Endothelial cell of umbilical vein (primary cell): ENCODE measurements at regions not wholly inside any gene's neighbourhood (a gene's known extent, or its start where the extent isn't known, plus 50 kb on each side); places are given as distances from the start of the nearest gene placed in this dataset.

Experiments used
- BruUV-seq: library from RNA; stranded (reverse); fragments of 400-500 nt; replicated peaks from 2 replicates; lab custom pipeline; 2021; lab: Mats Ljungman, UMichigan
- CTCF ChIA-PET: fragments of 300-600, 350-600 bp; sonication (Branson Sonifier 250); formaldehyde crosslinking; loops from one replicate; lab custom pipeline; 2021; ENCODE audit warnings: antibody characterized with exemption, inconsistent platforms; lab: Charles Lee
- POLR2A ChIA-PET: fragments of 300-600, 350-600 bp; sonication (Branson Sonifier 250); formaldehyde crosslinking; loops from one replicate; lab custom pipeline; 2021; ENCODE audit warnings: antibody characterized with exemption, inconsistent platforms; lab: Charles Lee
- DNase-seq: peaks from one replicate; pipeline ENCODE4 v3.0.0-alpha.2; 2011; ENCODE audit warnings: low read depth, low spot score
- FAIRE-seq: peaks from 2 replicates; lab custom pipeline; 2011; peaks lifted over from hg19 to GRCh38; lab: Jason Lieb, UNC
- H2AFZ ChIP-seq: 2 replicates; pipeline ENCODE4 v1.6.0; 2012; ENCODE audit warnings: low read depth, low read length, control low read depth, inconsistent platforms
- H3K27ac ChIP-seq: 2 replicates; pipeline ENCODE4 v1.5.1; 2011; ENCODE audit warnings: low read depth, mild to moderate bottlenecking, control low read depth, low read length, moderate library complexity; ENCODE audit not compliant: insufficient read depth
- H3K27me3 ChIP-seq, 2 experiments: 2 replicates each; pipeline versions ENCODE4 v1.6.0 to v1.6.1; 2011; ENCODE audit warnings: low read length in 2 of 2, mixed read lengths in 1 of 2; ENCODE audit not compliant: control insufficient read depth in 2 of 2, insufficient read depth in 2 of 2
- H3K36me3 ChIP-seq, 2 experiments: 2 replicates in 1 of 2; 3 replicates in 1 of 2; pipeline ENCODE4 v1.5.1; 2011; ENCODE audit warnings: low read length in 2 of 2, mild to moderate bottlenecking in 1 of 2, moderate library complexity in 1 of 2; ENCODE audit not compliant: control insufficient read depth in 2 of 2, insufficient read depth in 2 of 2; ENCODE audit errors: extremely low read depth in 1 of 2
- H3K4me1 ChIP-seq: 3 replicates; pipeline ENCODE4 v1.5.1; 2011; ENCODE audit warnings: mild to moderate bottlenecking, low read length; ENCODE audit not compliant: control insufficient read depth, insufficient read depth; ENCODE audit errors: extremely low read depth
- H3K4me2 ChIP-seq: 2 replicates; pipeline ENCODE4 v1.6.1; 2011; ENCODE audit warnings: low read length, control low read depth, mixed read lengths; ENCODE audit not compliant: insufficient read depth
- H3K4me3 ChIP-seq, 3 experiments: fragments of 200-600 bp in 1 of 3; sonication (generic), shearing (Covaris generic) in 1 of 3; replicated peaks in 1 of 3; 2 replicates each; pipeline ENCODE4 v1.5.1; 2011 to 2016; ENCODE audit warnings: control low read depth in 3 of 3, low read length in 3 of 3, mild to moderate bottlenecking in 2 of 3, inconsistent platforms in 1 of 3, low read depth in 1 of 3, moderate library complexity in 1 of 3; ENCODE audit not compliant: insufficient read depth in 1 of 3
- H3K79me2 ChIP-seq: 2 replicates; pipeline ENCODE4 v1.6.0; 2012; ENCODE audit warnings: low read length, inconsistent platforms; ENCODE audit not compliant: control insufficient read depth, insufficient read depth
- H3K9ac ChIP-seq: replicated peaks from 2 replicates; pipeline ENCODE3; 2011; ENCODE audit warnings: low read length, control low read depth; ENCODE audit not compliant: insufficient read depth; ENCODE audit errors: extremely low read depth
- H3K9me1 ChIP-seq: replicated peaks from 3 replicates; pipeline ENCODE4 v1.6.0; 2011; ENCODE audit warnings: mild to moderate bottlenecking, low read length; ENCODE audit not compliant: control insufficient read depth, insufficient read depth; ENCODE audit errors: extremely low read depth
- H3K9me3 ChIP-seq: replicated peaks from 2 replicates; pipeline ENCODE4 v1.5.1; 2012; ENCODE audit warnings: low read length, inconsistent platforms; ENCODE audit not compliant: control insufficient read depth, insufficient read depth
- H4K20me1 ChIP-seq: replicated peaks from 2 replicates; pipeline ENCODE3; 2011; ENCODE audit warnings: mild to moderate bottlenecking, low read length; ENCODE audit not compliant: control insufficient read depth, insufficient read depth; ENCODE audit errors: extremely low read depth
- EZH2 ChIP-seq: IDR thresholded peaks from 2 replicates; pipeline ENCODE4 v1.6.1; 2012; ENCODE audit warnings: borderline replicate concordance, low read depth, mild to moderate bottlenecking, moderate library complexity, low read length, inconsistent platforms; ENCODE audit not compliant: severe bottlenecking
- FOS ChIP-seq: IDR thresholded peaks from 2 replicates; pipeline ENCODE4 v1.6.1; 2011; ENCODE audit warnings: mild to moderate bottlenecking, low read length, moderate library complexity, borderline replicate concordance; ENCODE audit not compliant: insufficient read depth
- JUN ChIP-seq: IDR thresholded peaks from 2 replicates; pipeline ENCODE4 v1.6.1; 2011; ENCODE audit warnings: borderline replicate concordance, low read depth; ENCODE audit not compliant: insufficient read length, insufficient read depth
- MYC ChIP-seq: IDR thresholded peaks from one replicate; pipeline ENCODE4 v1.6.1; 2011; ENCODE audit warnings: mild to moderate bottlenecking, low read depth, low read length
- POLR2A ChIP-seq: IDR thresholded peaks from 2 replicates; pipeline ENCODE4 v1.6.1; 2012; ENCODE audit warnings: low read depth, mild to moderate bottlenecking, control low read depth, low read length
- POLR2AphosphoS5 ChIP-seq: IDR thresholded peaks from 2 replicates; pipeline ENCODE4 v1.6.1; 2012; ENCODE audit warnings: low read depth, mild to moderate bottlenecking, control low read depth, low read length, moderate library complexity; ENCODE audit not compliant: insufficient read depth
- dilution Hi-C: fragments of 300-500 bp; cut with MboI; formaldehyde crosslinking; loops from one replicate; pipeline ENCODE4 v1.15.0; 2019; ENCODE audit warnings: low sequenced_read_pairs; ENCODE audit not compliant: extremely low pct_ligation_motif_present
- intact Hi-C: fragments of 100-400 bp; cut with micrococcal nuclease; formaldehyde crosslinking; loops from one replicate; pipeline ENCODE4 v1.10.0; 2022
- TF ChIP-seq, protein P1 (sequence below), 2 donors: IDR thresholded peaks; 1 replicate in 1 of 2; 2 replicates in 1 of 2; pipeline ENCODE4 v1.5.1; 2011; ENCODE audit warnings: low read length in 2 of 2, mild to moderate bottlenecking in 2 of 2, moderate library complexity in 2 of 2, control low read depth in 1 of 2, inconsistent platforms in 1 of 2, low read depth in 1 of 2; ENCODE audit not compliant: insufficient read depth in 1 of 2; ENCODE audit errors: extremely low read depth in 1 of 2
- TF ChIP-seq, protein P2 (sequence below): IDR thresholded peaks from 2 replicates; pipeline ENCODE4 v1.6.1; 2011; ENCODE audit not compliant: insufficient read depth, insufficient read length

DNA sequence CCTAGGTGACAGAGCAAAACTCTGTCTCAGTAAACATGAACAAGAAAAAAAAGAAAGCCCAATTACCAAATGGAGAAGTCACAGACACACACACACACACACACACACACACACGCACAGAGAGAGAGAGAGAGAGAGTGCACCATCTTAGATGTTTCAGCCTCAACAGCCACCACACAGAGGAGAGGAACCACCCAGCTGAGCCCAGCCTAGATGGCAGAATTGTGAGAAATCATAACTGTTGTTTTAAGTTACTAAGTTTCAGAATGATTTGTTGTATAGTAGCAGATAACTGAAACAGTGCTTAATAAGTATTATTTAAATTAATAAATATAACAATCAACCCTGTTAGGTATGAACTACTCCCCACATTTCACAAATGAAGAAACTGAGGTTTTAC is 321.2 kb downstream of the ZNF621 start:
- intact Hi-C loops: loop anchor here (2.0 kb wide), 1 partner anchor 357 kb away; no protein-coding TSS in a partner anchor
- no peaks in the 10 kb centered on the region for H3K36me3 ChIP-seq
- ChIA-PET CTCF (no interaction called here), POLR2A (no interaction called here)
- no peak for DNase-seq
- TF ChIP-seq POLR2AphosphoS5: no peak
- no peaks in the 10 kb centered on the region for H4K20me1 ChIP-seq
- no peak overlapping the region for H3K27ac ChIP-seq
- H3K79me2 ChIP-seq: no peaks in the 10 kb centered on the region
- H2AFZ ChIP-seq: no peak overlapping the region
- no peak overlapping the region for H3K4me2 ChIP-seq
- no peaks in the 10 kb centered on the region for H3K9me3 ChIP-seq
- no peaks in the 10 kb centered on the region for H3K9me1 ChIP-seq
- dilution Hi-C loops: no loop called here
- no TSS peak for BruUV-seq
- no peaks in the 10 kb centered on the region for H3K4me1 ChIP-seq
- H3K27me3 ChIP-seq: peaks cover 0 to 4% of the 10 kb centered on the region in 2 experiments
- no peak overlapping the region for H3K9ac ChIP-seq
- H3K4me3 ChIP-seq: no peak overlapping the region
- FAIRE-seq: no peak

DNA sequence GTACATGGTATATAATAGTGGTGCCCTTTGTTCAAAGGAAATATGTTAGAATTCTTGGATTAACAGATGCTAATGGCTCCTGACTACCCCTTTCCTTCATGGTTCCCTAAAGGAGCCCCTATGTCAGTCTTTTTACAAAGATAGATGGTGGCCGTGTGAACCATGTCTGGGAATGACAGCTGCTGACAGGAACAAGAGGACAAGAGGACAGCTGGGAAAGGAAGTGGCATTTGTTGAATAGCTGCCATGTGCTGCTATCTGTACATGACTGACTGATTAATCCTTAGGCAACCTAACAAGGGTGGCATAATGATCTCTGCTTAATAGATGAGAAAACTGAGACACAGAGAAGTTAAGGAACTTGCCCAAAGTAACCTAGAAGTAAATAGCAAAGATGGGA is 321.7 kb downstream of the ZNF621 start:
- dilution Hi-C loops: no loop called here
- Histone ChIP-seq H3K27ac (no peak overlapping the region), H2AFZ (no peak overlapping the region), H3K9me1 (no peaks in the 10 kb centered on the region), H4K20me1 (no peaks in the 10 kb centered on the region), H3K79me2 (no peaks in the 10 kb centered on the region), H3K36me3 (no peaks in the 10 kb centered on the region), H3K4me3 (no peak overlapping the region), H3K9me3 (no peaks in the 10 kb centered on the region), H3K27me3 (peaks cover 0 to 4% of the 10 kb centered on the region in 2 experiments), H3K9ac (no peak overlapping the region), H3K4me2 (no peak overlapping the region), H3K4me1 (no peaks in the 10 kb centered on the region)
- ChIA-PET CTCF (no interaction called here), POLR2A (no interaction called here)
- intact Hi-C loops: loop anchor here (2.0 kb wide), 1 partner anchor 356 kb away; no protein-coding TSS in a partner anchor
- TF ChIP-seq, protein P1, sequence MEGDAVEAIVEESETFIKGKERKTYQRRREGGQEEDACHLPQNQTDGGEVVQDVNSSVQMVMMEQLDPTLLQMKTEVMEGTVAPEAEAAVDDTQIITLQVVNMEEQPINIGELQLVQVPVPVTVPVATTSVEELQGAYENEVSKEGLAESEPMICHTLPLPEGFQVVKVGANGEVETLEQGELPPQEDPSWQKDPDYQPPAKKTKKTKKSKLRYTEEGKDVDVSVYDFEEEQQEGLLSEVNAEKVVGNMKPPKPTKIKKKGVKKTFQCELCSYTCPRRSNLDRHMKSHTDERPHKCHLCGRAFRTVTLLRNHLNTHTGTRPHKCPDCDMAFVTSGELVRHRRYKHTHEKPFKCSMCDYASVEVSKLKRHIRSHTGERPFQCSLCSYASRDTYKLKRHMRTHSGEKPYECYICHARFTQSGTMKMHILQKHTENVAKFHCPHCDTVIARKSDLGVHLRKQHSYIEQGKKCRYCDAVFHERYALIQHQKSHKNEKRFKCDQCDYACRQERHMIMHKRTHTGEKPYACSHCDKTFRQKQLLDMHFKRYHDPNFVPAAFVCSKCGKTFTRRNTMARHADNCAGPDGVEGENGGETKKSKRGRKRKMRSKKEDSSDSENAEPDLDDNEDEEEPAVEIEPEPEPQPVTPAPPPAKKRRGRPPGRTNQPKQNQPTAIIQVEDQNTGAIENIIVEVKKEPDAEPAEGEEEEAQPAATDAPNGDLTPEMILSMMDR (IDR thresholded peaks at IDR 0.05; ENCODE audit: extremely low read depth in 1 of 2, insufficient read depth in 1 of 2, low read depth in 1 of 2, low read length in 2 of 2): no peak
- TF ChIP-seq POLR2A: no peak
- no peak for TF ChIP-seq FOS
- TF ChIP-seq, protein P2, sequence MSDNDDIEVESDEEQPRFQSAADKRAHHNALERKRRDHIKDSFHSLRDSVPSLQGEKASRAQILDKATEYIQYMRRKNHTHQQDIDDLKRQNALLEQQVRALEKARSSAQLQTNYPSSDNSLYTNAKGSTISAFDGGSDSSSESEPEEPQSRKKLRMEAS: no peak
- no peak for TF ChIP-seq MYC
- TF ChIP-seq EZH2: no peak
- TF ChIP-seq JUN: no peak
- DNase-seq: no peak
- FAIRE-seq: no peak
- no TSS peak for BruUV-seq
